Activated CD8-positive, alpha-beta memory T cell treated with anti-CD3 and anti-CD28 coated beads, Interleukin-2, amount 10 ng/mL, durations not matched to agents 7 days and 5 days (primary cell): ENCODE measurements at regions not wholly inside any gene's neighbourhood (a gene's known extent, or its start where the extent isn't known, plus 50 kb on each side); places are given as distances from the start of the nearest gene placed in this dataset.
A peak's percentile ranks its signal among the peaks of the same experiment; 100 is the strongest.
"Not testable (repeated sequence)": the region's sequence is repeated elsewhere in the genome, so short reads cannot be mapped to it uniquely, and the experiment has no call there.

Source experiments
- ATAC-seq: fragments of 150-1000 bp; cut with Tn5 transposase; one replicate; pipeline ENCODE4 v1.10.0; 2021; ENCODE audit warnings: moderate library complexity
- CTCF ChIA-PET: fragments of 350-600 bp; sonication (Branson Sonifier 250); formaldehyde crosslinking; loops from one replicate; lab custom pipeline; 2021; ENCODE audit warnings: antibody characterized with exemption; lab: Charles Lee
- DNase-seq: peaks from one replicate; pipeline ENCODE4 v3.0.0-alpha.2; 2020
- H3K27ac Mint-ChIP-seq: one replicate; pipeline ENCODE4 v1.8.0; 2021; ENCODE audit warnings: mild to moderate bottlenecking, mixed read lengths
- H3K27me3 Mint-ChIP-seq: one replicate; pipeline ENCODE4 v1.8.0; 2021; ENCODE audit warnings: mixed read lengths
- H3K36me3 Mint-ChIP-seq: one replicate; pipeline ENCODE4 v1.8.0; 2021; ENCODE audit warnings: mild to moderate bottlenecking, mixed read lengths
- H3K4me1 Mint-ChIP-seq: one replicate; pipeline ENCODE4 v1.8.0; 2021; ENCODE audit warnings: mixed read lengths
- H3K4me3 Mint-ChIP-seq: one replicate; pipeline ENCODE4 v1.8.0; 2021; ENCODE audit warnings: mild to moderate bottlenecking, moderate library complexity, mixed read lengths
- H3K9me3 Mint-ChIP-seq: one replicate; pipeline ENCODE4 v1.8.0; 2022; ENCODE audit warnings: low read depth, mixed read lengths

DNA sequence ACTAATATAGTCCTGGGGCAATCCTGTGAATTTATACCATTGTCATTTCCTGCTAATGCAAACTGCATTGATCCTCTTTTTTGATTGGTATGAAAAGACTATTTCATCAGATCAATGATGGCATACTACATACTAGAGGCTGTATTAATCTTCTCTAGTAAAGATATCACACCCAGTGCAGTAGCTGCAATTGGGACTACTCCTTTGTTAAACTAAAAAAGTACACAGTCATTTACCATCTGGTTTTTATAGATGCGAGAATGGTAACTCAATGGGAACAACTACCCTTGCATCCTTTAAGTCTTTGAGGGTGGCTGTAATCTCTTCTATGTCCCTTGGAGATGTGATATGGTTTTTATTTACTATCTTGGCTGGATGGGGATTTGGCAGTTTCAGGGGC is 80.2 kb upstream of the STK38L start:
- no peaks in the 10 kb centered on the region for H3K27me3 Mint-ChIP-seq
- H3K4me3 Mint-ChIP-seq: no peak overlapping the region
- CTCF ChIA-PET: no interaction called here
- H3K27ac Mint-ChIP-seq: no peak overlapping the region
- H3K36me3 Mint-ChIP-seq: no peaks in the 10 kb centered on the region
- no peak for ATAC-seq
- DNase-seq: no peak
- peaks cover 6% of the 10 kb centered on the region for H3K4me1 Mint-ChIP-seq
- no peaks in the 10 kb centered on the region for H3K9me3 Mint-ChIP-seq

DNA sequence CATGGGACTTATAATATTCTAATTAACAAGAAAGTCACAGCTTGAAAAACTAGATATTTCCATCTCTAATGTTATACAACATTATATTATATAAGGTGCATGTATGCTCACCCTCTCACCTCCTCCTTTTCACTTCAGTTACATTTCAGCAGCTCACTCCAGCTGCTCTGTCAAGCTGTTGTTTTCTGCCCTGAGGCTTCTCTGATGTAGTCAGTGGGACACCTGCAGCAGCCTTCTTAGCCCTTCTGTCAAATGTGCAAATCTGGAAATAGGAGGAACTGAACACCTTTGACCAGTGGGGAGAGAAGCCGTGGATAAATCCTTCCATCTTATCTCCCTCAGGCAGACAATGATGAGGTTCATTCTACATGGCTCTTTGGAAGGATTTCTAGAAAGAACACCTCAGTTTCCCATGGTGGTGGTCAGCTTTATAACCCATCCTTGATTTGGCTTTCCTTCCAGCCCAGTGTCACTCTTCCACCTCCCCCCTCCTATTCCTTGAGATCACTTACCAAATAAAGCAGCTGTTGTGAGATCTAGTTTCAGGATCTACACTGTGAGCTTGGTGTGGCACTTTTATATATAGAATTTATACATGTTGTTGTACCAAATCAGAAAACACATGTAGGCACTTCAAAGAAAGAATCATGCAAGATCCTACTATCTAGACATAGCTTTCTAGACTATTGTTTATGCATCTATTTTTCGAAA is 79.6 kb upstream of the STK38L start:
- no peak for DNase-seq
- Mint-ChIP-seq H3K36me3 (no peaks in the 10 kb centered on the region), H3K9me3 (no peaks in the 10 kb centered on the region), H3K27ac (no peak overlapping the region), H3K4me3 (no peak overlapping the region), H3K27me3 (peaks cover 2% of the 10 kb centered on the region), H3K4me1 (peaks cover 6% of the 10 kb centered on the region)
- ATAC-seq: no peak
- CTCF ChIA-PET: no interaction called here

DNA sequence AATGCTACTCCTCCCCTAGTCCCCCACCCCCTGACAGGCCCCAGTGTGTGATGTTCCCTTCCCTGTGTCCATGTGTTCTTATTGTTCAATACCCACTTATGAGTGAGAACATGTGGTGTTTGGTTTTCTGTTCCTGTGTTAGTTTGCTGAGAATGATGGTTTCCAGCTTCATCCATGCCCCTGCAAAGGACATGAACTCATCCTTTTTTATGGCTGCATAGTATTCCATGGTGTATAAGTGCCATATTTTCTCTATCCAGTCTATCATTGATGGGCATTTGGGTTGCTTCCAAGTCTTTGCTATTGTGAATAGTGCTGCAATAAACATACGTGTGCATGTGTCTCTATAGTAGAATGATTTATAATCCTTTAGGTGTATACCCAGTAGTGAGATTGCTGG is 78.1 kb upstream of the STK38L start:
- H3K4me1 Mint-ChIP-seq, ATAC-seq, H3K27me3 Mint-ChIP-seq, H3K27ac Mint-ChIP-seq, H3K9me3 Mint-ChIP-seq, H3K36me3 Mint-ChIP-seq, H3K4me3 Mint-ChIP-seq, DNase-seq, CTCF ChIA-PET: not testable (repeated sequence)

DNA sequence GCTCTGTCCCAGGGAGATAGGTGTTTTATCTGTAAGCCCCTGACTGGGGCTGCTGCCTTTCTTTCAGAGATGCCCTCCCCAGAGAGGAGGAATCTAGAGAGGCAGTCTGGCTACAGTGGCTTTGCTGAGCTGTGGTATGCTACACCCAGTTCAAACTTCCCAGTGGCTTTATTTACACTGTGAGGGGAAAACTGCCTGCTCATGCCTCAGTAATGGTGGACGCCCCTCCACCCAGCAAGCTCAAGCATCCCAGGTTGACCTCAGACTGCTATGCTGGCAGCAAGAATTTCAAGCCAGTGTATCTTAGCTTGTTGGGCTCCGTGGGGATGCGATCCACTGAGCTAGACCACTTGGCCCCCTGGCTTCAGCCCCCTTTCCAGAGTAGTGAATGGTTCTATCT is 72.6 kb upstream of the STK38L start:
- H3K4me3 Mint-ChIP-seq, H3K27me3 Mint-ChIP-seq, ATAC-seq, CTCF ChIA-PET, DNase-seq, H3K27ac Mint-ChIP-seq, H3K4me1 Mint-ChIP-seq: not testable (repeated sequence)
- Mint-ChIP-seq H3K9me3 (peaks cover 15% of the 10 kb centered on the region), H3K36me3 (peaks cover 11% of the 10 kb centered on the region)

DNA sequence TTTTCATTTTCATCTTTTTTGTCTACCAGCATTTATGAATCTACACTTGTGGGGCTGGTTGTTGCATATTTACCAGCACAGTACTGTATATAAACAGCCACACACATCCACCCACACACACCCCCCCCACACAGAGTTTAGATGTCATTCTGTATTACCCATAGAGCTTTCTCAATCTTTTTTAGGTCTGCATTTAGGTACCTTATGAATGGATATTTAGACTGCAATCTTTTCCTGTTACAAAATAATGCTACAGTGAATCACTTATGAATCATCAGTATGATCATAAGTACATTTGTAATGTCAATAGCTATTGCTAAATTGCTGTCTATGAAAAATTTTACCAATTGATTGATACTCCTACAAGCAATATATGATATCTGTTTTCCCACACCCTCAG is 67.3 kb upstream of the STK38L start:
- CTCF ChIA-PET: interaction anchor here (0.8 to 1.7 kb wide), 2 partner anchors 34 to 161 kb away, joined by 3 to 4 read pairs; no protein-coding TSS in a partner anchor
- DNase-seq (no peak), ATAC-seq (no peak)
- Mint-ChIP-seq H3K4me1 (peaks cover 39% of the 10 kb centered on the region), H3K27ac (no peak overlapping the region), H3K9me3 (peaks cover 6% of the 10 kb centered on the region), H3K36me3 (peaks cover 6% of the 10 kb centered on the region), H3K27me3 (no peaks in the 10 kb centered on the region), H3K4me3 (no peak overlapping the region)

DNA sequence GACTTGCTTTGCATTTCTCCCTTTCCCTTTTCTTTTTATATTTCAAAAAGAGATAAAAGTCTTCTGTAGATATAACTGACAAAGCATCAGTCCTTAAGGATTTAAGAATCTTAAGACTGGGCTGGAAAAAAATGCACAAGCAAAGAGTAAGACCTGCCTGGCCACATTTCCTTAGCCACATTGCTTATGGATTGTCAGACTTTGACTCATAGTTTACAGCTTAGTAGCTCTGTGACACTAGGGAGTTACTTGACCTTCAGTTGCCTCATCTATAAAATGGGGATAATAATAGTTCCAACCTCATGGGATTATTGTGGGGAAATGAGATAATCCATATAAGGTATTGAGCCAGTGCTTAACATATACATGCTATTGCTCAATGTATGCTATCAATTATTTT is 66.4 kb upstream of the STK38L start:
- DNase-seq: no peak
- Mint-ChIP-seq H3K36me3 (peaks cover 6% of the 10 kb centered on the region), H3K4me1 (peaks cover 39% of the 10 kb centered on the region), H3K9me3 (peaks cover 2% of the 10 kb centered on the region), H3K4me3 (no peak overlapping the region), H3K27ac (no peak overlapping the region), H3K27me3 (no peaks in the 10 kb centered on the region)
- ATAC-seq: no peak
- CTCF ChIA-PET: interaction anchor here (0.8 kb wide), 1 partner anchor 35 kb away, joined by 3 read pairs; no protein-coding TSS in a partner anchor

DNA sequence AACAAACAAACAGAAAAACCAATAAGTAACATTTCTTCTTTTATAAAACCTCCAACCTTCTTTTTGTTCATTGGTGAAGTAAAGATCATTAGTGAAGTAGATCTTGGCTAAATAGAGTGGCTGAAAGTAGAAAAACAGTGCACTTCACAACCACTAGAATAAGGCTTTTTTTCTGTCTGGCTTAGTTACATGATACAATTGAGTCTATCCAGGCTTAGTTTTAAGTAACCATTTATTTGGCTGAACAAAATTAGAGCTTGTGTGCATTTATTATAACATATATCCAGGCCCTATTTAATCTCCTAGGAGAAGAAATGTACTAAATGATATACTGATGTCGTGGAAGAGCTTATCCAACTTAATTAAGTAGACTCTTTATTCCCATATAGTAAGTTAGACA is 65.8 kb upstream of the STK38L start:
- Mint-ChIP-seq H3K4me3 (no peak overlapping the region), H3K27ac (peak overlapping the region; percentile 12), H3K27me3 (no peaks in the 10 kb centered on the region), H3K4me1 (peaks cover 39% of the 10 kb centered on the region), H3K9me3 (peaks cover under 1% of the 10 kb centered on the region), H3K36me3 (peaks cover 2% of the 10 kb centered on the region)
- CTCF ChIA-PET: no interaction called here
- ATAC-seq (no peak), DNase-seq (no peak)

DNA sequence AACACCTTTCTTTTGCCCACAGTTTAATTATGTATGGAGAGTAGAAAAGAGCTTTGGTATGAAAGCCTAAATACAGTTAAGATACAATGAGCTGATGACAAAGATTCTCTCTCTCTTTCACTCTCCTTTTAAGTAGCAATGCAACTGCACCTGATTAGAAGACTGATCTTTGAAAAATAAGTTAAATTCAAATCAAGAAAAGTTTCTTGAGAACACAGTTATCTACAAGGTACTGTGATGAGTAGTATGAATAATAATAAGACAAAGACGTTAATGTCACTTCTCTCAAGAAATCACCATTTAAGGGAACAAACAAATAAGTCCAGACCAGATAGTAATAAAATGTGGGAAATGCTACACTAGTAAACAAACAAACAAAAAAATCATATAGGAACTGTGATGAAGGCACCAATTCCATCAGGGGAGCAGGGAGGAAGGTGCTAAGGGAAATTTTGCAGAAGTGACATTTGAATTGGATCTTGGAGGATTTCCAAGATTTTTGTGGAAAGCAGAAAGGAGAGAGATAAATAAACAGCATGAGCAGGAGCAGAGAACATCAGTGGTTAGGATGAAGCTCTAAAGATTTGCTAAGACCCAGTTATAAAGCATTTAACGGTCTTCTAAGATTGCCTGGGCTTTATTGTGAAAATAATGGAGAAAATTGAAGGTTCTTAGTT is 65.2 kb upstream of the STK38L start:
- Mint-ChIP-seq H3K27ac (peak overlapping the region; percentile 83), H3K4me3 (peak overlapping the region; percentile 50), H3K9me3 (no peaks in the 10 kb centered on the region), H3K27me3 (no peaks in the 10 kb centered on the region), H3K36me3 (peaks cover 1% of the 10 kb centered on the region), H3K4me1 (peaks cover 39% of the 10 kb centered on the region)
- ATAC-seq (no peak), DNase-seq (no peak)
- CTCF ChIA-PET: interaction anchor here (1.0 to 2.1 kb wide), 2 partner anchors 29 to 128 kb away, joined by 3 to 4 read pairs; no protein-coding TSS in a partner anchor

DNA sequence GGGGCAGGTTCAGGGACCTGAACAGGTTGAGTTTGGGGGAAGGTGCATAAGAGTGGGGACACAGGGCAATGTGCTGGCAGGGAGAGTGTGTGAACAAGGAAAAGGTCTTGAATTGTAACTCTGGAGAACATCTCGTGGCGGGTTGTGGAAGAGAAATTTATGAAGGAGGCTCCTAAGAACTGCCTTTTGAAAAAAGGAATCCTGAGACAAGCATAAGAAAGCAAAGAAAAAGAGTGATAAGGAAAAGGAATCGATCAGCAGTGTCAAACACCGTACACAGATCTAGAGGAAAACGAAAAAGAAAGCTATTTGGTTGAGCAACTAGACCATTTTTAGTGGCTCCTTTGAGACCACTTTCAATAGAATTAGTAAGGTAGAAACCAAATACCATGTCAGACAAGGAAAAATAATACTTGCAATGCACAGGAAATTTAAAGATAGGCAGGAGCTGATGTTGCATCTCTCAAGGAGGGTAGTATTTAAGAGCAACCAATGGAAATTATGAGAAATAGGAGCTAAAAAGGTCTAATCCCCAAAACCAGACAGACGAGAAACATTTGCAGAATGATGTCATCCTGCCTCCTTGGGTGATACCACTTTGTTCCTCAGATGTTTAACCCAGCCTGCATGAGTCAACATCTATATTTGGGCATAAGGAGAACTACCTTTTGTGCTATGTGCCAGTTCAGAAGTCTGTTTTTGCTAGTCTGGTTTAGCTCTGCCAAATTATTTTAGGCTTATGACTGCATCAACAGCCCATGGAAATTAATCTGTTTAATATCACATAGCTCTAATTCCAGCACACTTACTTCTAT is 64.5 kb upstream of the STK38L start:
- Mint-ChIP-seq H3K4me3 (peak overlapping the region; percentile 50), H3K4me1 (peaks cover 43% of the 10 kb centered on the region), H3K27me3 (no peaks in the 10 kb centered on the region), H3K27ac (peak overlapping the region; percentile 83), H3K9me3 (no peaks in the 10 kb centered on the region), H3K36me3 (peaks cover 1% of the 10 kb centered on the region)
- CTCF ChIA-PET: interaction anchor here (1.0 to 2.1 kb wide), 3 partner anchors 11 to 127 kb away, joined by 3 to 4 read pairs (median 3); no protein-coding TSS in a partner anchor
- ATAC-seq (peak; percentile 97), DNase-seq (peak; percentile 58)

DNA sequence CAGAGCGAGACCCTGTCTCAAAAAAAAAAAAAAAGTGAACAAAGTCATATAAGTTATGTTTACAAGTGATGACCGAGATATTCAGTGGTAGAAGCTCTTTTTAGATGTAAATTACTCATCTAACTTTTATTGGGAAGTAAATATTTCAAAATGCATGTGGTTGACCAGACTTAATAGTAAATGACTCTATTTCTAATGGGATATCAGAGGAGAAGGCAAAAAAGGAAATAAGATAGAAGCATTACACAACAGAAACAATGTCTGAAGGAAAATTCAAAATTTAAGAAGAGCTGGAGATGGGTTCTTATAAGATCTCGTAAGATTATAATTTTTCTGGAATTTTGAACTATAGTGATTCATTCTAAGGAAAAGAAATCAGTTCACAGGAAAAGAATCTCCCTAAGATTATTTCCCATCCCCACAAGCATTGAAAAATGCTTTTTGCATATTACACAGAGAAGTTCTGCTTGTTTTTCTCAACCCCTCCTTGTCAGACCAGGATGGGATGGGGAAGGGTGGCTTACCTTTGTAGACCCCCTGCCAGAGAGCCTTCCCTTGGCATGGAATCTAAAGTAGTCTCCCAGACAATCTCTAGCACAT is 63.1 kb upstream of the STK38L start:
- H3K4me3 Mint-ChIP-seq: no peak overlapping the region
- H3K27ac Mint-ChIP-seq: no peak overlapping the region
- peaks cover 54% of the 10 kb centered on the region for H3K4me1 Mint-ChIP-seq
- peaks cover 1% of the 10 kb centered on the region for H3K36me3 Mint-ChIP-seq
- ATAC-seq (no peak), DNase-seq (no peak)
- H3K9me3 Mint-ChIP-seq: no peaks in the 10 kb centered on the region
- no peaks in the 10 kb centered on the region for H3K27me3 Mint-ChIP-seq
- CTCF ChIA-PET: interaction anchor here (1.3 to 1.5 kb wide), 2 partner anchors 10 to 63 kb away, joined by 3 read pairs; partner anchors contain the start of gene STK38L

DNA sequence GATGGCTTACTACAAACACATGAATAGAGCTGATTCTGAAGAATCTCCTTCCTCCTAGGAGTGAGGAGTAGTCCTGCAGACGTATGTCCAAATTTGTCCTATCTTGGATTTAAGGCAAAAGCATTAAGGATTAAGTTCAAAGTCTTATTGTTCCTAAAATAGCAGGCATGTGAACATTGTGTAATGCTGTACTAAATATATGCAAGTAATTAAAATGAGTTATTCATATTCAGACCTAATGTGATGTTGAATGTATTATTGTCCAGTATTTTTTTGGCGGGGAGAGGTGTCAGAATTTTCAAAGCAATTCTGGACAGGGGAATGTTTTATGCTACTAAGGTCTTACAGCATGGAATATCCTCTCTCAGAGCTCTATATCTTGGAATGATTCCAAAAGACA is 60.7 kb upstream of the STK38L start:
- DNase-seq (no peak), ATAC-seq (no peak)
- CTCF ChIA-PET: no interaction called here
- no peaks in the 10 kb centered on the region for H3K9me3 Mint-ChIP-seq
- H3K36me3 Mint-ChIP-seq: peaks cover 1% of the 10 kb centered on the region
- no peak overlapping the region for H3K27ac Mint-ChIP-seq
- no peaks in the 10 kb centered on the region for H3K27me3 Mint-ChIP-seq
- H3K4me3 Mint-ChIP-seq: no peak overlapping the region
- H3K4me1 Mint-ChIP-seq: peaks cover 52% of the 10 kb centered on the region

DNA sequence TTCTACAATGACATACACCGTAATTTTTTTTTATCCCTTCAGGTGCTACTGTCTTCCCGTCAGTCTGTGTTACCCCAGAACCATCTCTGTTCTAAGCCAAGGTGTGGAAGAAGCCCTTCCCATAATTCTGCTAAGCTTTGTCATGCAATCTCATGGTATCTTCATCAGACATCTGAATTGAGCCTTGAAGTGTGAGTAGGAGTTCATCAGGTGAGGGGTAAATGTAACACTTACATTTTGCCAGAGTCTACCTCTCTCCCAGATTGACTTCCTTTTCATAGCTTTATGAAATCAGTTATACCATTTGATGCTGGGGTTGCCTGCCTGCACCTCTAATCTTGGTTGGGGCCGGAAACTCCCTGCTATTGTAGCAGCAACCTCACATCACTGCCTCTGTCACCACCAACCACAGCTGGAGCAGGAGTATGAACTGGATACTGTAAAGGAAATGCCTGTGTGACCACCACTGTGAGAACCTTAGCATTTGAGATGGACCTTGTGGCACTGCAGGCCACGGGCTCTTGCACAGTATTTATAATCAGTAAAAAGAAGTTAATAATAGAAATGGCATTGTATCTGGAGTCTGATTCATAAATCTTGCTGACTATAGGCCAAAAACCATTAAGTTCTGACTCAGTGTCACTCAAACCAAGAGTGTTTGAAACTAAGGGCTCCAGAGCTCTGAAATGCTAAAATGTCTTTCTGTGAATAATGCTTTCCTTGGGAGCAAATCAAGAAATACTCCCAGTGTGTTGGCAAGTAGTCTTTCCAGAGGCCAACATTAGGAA is 58.7 kb upstream of the STK38L start:
- H3K4me1 Mint-ChIP-seq: peaks cover 32% of the 10 kb centered on the region
- H3K27me3 Mint-ChIP-seq: no peaks in the 10 kb centered on the region
- H3K9me3 Mint-ChIP-seq: no peaks in the 10 kb centered on the region
- peak; percentile 84 for DNase-seq
- CTCF ChIA-PET: interaction anchor here (1.0 to 2.4 kb wide), 2 partner anchors 23 to 121 kb away, joined by 3 to 7 read pairs; no protein-coding TSS in a partner anchor
- no peaks in the 10 kb centered on the region for H3K36me3 Mint-ChIP-seq
- H3K27ac Mint-ChIP-seq: peak overlapping the region; percentile 61
- H3K4me3 Mint-ChIP-seq: no peak overlapping the region
- ATAC-seq: peak; percentile 92
